ENCODE measurements at regions not wholly inside any gene's neighbourhood (a gene's known extent, or its start where the extent isn't known, plus 50 kb on each side); places are given as distances from the start of the nearest gene placed in this dataset.

GRCh38 chr5:148931453-148932057, 105.1 kb downstream of the ADRB2 start:
- TF ChIP-seq CTCF (IDR thresholded peaks at IDR 0.05) (no peak), POLR2A (IDR thresholded peaks at IDR 0.05) (no peak)

All from heart left ventricle (tissue), 13 donors.